ENCODE measurements at regions not wholly inside any gene's neighbourhood (a gene's known extent, or its start where the extent isn't known, plus 50 kb on each side); places are given as distances from the start of the nearest gene placed in this dataset.

GRCh38 chr5:63408984-63409383 is 553.3 kb downstream of the HTR1A start:
- ATAC-seq: no peak
- H3K36me3 Mint-ChIP-seq: no peaks in the 10 kb centered on the region
- no peak for DNase-seq (ENCODE audit: low spot score)
- H3K27ac Mint-ChIP-seq: no peak overlapping the region
- H3K27me3 Mint-ChIP-seq (ENCODE audit: low read depth): no peaks in the 10 kb centered on the region
- TF ChIP-seq HMGXB4 (CRISPR knock-in tag; IDR thresholded peaks at IDR 0.05): no peak
- CTCF ChIA-PET: no interaction called here
- POLR2A ChIA-PET: no interaction called here
- no peak overlapping the region for H3K4me3 Mint-ChIP-seq
- no peaks in the 10 kb centered on the region for H3K4me1 Mint-ChIP-seq
- H3K9me3 Mint-ChIP-seq: no peaks in the 10 kb centered on the region

- no peak overlapping the region for H3K27ac Mint-ChIP-seq
- peaks cover 4% of the 10 kb centered on the region for H3K4me1 Mint-ChIP-seq
- POLR2A ChIA-PET: no interaction called here
- ATAC-seq: peak; percentile 86
- H3K36me3 Mint-ChIP-seq: no peaks in the 10 kb centered on the region
- H3K4me3 Mint-ChIP-seq: no peak overlapping the region
- peak; percentile 80 for DNase-seq (ENCODE audit: low spot score)
- H3K27me3 Mint-ChIP-seq (ENCODE audit: low read depth): no peaks in the 10 kb centered on the region
- CTCF ChIA-PET: interaction anchor here (0.6 to 1.8 kb wide), 5 partner anchors 384 to 747 kb away, joined by 3 to 5 read pairs (median 3); no protein-coding TSS in a partner anchor
- H3K9me3 Mint-ChIP-seq: no peaks in the 10 kb centered on the region
- TF ChIP-seq ZNF281 (CRISPR knock-in tag; IDR thresholded peaks at IDR 0.05) (no peak), CTCF (IDR thresholded peaks at IDR 0.05) (peak; percentile 76)
Observed at GRCh38 chr5:63401436-63402046, 560.7 kb downstream of the HTR1A start.

GRCh38 chr5:63400079-63400478 is 562.2 kb downstream of the HTR1A start:
- peaks cover 4% of the 10 kb centered on the region for H3K4me1 Mint-ChIP-seq
- TF ChIP-seq JUN (CRISPR knock-in tag; IDR thresholded peaks at IDR 0.05) (no peak), ZBTB43 (CRISPR knock-in tag; IDR thresholded peaks at IDR 0.05) (no peak), TEAD1 (CRISPR knock-in tag; IDR thresholded peaks at IDR 0.05) (no peak), MXD4 (CRISPR knock-in tag; IDR thresholded peaks at IDR 0.05; ENCODE audit: borderline replicate concordance) (no peak), EMX1 (CRISPR knock-in tag; IDR thresholded peaks at IDR 0.05) (no peak), MLX (CRISPR knock-in tag; IDR thresholded peaks at IDR 0.05) (no peak), CREB1 (CRISPR knock-in tag; IDR thresholded peaks at IDR 0.05) (no peak), SP1 (CRISPR knock-in tag; conservative IDR thresholded peaks at IDR 0.05) (no peak), CBFB (CRISPR knock-in tag; IDR thresholded peaks at IDR 0.05; ENCODE audit: low read depth) (no peak), NR3C1 (CRISPR knock-in tag; conservative IDR thresholded peaks at IDR 0.05; ENCODE audit: low read depth) (no peak), ESRRA (CRISPR knock-in tag; IDR thresholded peaks at IDR 0.05; ENCODE audit: borderline replicate concordance) (no peak)
- TF ChIP-seq, protein P1, sequence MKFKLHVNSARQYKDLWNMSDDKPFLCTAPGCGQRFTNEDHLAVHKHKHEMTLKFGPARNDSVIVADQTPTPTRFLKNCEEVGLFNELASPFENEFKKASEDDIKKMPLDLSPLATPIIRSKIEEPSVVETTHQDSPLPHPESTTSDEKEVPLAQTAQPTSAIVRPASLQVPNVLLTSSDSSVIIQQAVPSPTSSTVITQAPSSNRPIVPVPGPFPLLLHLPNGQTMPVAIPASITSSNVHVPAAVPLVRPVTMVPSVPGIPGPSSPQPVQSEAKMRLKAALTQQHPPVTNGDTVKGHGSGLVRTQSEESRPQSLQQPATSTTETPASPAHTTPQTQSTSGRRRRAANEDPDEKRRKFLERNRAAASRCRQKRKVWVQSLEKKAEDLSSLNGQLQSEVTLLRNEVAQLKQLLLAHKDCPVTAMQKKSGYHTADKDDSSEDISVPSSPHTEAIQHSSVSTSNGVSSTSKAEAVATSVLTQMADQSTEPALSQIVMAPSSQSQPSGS (CRISPR knock-in tag; IDR thresholded peaks at IDR 0.05; ENCODE audit: borderline replicate concordance, low read depth): no peak
- H3K9me3 Mint-ChIP-seq: no peaks in the 10 kb centered on the region
- ChIA-PET POLR2A (no interaction called here), CTCF (interaction anchor here (0.7 kb wide), 1 partner anchor 12 kb away, joined by 3 read pairs; no protein-coding TSS in a partner anchor)
- H3K36me3 Mint-ChIP-seq: no peaks in the 10 kb centered on the region
- no peak overlapping the region for H3K27ac Mint-ChIP-seq
- H3K27me3 Mint-ChIP-seq (ENCODE audit: low read depth): no peaks in the 10 kb centered on the region
- DNase-seq (ENCODE audit: low spot score) (no peak), ATAC-seq (no peak)
- no peak overlapping the region for H3K4me3 Mint-ChIP-seq
